HG03342 (cell line): ENCODE measurements at regions not wholly inside any gene's neighbourhood (a gene's known extent, or its start where the extent isn't known, plus 50 kb on each side); places are given as distances from the start of the nearest gene placed in this dataset.
"Not testable (repeated sequence)": the region's sequence is repeated elsewhere in the genome, so short reads cannot be mapped to it uniquely, and the experiment has no call there.

Experiments
- ATAC-seq: cut with Tn5 transposase; IDR thresholded peaks from one replicate; pipeline ENCODE4 v1.9.1; 2021; ENCODE audit warnings: mild to moderate bottlenecking, moderate library complexity; ENCODE audit not compliant: unreplicated experiment

DNA sequence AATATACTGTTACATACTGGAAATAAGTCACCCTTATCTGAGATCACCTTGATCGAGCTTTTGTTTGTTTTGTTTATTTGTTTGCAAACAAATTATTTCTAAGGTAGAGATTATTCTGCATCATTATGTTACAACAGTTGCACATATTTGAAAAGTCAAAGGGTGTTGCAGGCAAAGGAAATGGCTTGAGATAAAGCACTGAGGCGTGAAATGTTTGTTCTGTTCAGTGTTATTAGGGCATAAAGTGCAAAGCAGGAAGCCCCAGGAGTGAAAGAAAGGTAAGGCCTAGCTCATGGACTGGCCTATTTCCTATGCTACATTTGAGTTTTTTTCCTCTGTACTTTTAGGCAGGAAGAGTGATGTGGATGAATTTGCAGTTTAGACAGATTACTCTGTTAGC lies 1815.6 kb upstream of the LRRTM1 start:
- ATAC-seq, result no peak

DNA sequence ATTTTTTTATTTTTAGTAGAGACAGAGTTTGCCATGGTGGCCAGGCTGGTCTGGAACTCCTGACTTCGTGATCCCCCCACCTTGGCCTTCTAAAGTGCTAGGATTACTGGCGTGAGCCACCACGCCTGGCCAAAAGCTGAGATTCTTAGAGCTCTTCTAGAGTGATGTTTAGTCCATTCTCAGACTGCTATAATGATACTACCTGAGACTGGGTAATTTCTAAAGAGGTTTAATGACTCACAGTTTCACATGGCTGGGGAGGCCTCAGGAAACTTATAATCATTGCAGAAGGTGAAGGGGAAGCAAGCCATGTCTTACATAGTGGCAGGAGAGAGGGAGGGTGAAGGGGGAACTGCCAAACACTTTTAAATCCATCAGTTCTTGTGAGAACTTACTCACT lies 1804.9 kb upstream of the LRRTM1 start:
- no peak for ATAC-seq

DNA sequence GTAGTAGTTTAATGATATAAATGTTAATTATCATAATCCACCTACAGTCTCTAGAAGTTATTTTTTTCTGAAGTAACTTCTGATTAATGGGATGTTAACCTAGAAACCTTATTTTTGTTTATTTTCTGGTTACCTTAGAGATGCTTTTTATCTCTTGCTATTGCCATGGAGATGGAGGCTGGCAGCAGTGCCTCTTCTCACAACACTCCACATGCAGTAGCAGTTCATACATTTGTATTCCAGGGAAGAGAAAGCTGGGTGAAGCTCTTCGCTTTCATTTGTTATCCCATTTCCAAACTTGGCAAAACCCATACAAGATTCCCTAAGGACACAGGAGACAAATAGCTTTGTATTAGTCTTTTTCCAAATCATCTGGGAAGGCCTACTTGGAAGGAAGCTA lies 1794.1 kb upstream of the LRRTM1 start:
- ATAC-seq, result no peak

DNA sequence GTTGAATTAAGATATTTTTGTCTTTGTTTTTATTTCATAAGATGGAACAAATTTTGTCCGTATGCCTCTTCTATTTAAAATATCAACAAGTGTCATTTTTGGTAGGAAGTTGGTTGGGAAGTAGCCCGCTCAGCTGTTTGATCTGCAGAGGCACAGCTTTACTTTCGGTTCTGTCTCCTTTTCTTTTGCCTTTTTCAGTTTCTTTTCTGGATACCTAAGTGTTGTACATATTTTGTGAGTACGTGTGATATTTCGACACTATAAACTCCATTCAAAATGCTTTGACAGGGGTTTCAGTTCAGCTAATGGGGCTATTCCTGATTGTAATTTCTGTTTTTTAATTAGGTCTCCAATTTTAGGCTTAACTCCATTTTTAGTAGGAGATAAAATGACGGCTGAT lies 1785.0 kb upstream of the LRRTM1 start:
- ATAC-seq, result no peak

DNA sequence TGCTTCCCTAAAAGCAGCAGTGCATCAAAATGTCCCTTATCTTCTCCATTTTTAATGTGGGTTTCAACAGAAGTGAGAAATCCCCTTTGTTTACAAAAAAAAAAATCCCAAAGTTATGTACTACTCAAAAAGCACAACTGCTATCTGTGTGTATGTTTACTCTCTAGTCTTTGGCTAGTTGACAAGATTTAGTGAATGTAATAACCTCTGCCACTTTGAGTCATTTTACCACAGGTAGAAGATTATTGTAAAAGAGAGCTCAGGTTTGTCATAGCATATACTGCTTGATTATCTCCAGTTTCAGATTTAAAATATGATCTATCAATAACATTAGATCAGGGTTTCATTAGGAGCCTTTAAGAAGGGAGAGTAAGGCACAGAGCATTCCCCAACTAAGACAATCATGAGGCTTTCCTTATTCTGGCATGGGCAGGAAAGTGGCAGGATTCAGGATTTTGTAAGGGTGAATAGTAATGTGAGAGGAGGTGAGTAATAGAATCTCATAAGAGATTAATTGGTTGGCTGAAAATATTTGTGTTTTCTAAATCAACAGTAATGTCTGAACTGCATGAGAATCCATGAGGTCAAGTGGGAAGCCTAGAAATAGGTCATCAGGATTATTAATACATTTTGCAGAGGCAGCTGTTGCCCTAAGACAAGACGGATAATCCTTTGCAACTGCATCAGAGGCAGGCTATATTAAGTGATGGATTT lies 1780.3 kb upstream of the LRRTM1 start:
- no peak for ATAC-seq

DNA sequence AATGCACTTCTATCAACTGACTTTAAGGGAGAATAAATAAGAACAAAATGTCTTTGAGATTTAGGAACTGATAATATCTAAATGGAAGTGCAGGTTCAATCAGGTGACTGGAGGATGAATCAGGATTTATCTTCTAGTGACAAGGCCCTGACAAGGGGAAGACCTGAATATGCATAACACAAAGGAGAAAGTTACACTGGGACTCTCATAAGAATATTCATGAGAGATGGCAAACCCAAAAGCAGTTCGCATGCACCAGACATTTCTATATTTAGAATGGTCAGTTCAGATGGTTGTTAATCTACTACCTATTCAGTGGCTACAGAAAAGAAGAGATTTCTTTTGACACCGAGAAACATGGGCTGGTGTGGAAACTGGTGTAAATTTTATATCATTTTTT lies 1771.3 kb upstream of the LRRTM1 start:
- ATAC-seq, result no peak

DNA sequence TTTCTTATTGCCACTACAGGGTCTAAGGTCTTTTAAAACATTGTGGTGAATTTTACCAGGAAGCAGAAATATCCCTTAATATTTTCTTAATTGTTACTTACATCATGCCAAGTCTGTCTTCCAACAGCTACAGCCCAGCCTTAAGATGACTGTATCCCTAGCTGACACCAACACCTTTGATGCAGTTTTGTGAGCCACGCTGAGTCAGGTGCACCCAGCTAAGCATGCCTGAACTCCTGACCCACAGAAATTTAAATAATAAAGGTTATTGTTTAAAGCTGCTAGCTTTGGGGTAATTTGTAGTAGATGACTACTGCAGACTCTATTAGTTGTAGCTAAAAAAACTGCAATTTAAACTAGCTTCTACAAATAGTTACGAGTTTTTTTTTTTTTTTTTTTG lies 1757.9 kb upstream of the LRRTM1 start:
- ATAC-seq, result no peak

DNA sequence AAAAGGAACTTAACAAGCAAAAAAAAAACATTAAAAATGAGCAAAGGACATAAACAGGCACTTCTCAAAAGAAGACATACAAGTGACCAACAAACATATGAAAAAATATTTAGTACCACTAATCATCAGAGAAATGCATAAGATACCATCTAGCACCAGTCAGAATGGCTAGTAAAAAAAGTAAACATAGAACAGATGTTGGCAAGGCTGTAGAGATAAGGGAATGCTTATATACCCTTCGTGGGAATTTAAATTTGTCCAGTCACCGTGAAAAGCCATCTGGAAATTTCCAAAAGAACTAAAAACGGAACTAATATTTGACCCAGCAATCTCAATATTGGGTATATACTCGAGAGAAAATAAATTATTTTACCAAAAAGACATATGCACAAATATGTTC lies 1751.3 kb upstream of the LRRTM1 start:
- ATAC-seq, result no peak

DNA sequence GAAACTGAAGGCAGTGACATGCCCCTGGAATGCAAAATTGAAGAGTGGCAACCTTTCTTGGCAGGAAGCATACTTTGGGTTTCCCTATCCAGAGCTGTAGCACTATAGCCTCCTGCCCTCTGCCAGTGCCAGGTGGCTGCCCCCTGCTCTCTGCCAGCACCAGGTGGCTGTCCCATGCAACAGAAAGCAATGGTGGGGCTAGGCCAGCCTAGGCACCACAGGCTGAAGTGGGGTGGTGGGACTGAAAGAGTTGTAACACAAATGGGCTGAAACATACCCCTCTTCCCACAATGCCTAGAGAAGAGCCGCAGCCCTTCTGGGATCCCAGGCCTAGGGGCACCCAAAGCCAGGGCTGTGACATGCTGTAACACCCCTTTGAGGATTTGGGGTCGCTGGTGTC lies 1739.3 kb upstream of the LRRTM1 start:
- no peak for ATAC-seq

DNA sequence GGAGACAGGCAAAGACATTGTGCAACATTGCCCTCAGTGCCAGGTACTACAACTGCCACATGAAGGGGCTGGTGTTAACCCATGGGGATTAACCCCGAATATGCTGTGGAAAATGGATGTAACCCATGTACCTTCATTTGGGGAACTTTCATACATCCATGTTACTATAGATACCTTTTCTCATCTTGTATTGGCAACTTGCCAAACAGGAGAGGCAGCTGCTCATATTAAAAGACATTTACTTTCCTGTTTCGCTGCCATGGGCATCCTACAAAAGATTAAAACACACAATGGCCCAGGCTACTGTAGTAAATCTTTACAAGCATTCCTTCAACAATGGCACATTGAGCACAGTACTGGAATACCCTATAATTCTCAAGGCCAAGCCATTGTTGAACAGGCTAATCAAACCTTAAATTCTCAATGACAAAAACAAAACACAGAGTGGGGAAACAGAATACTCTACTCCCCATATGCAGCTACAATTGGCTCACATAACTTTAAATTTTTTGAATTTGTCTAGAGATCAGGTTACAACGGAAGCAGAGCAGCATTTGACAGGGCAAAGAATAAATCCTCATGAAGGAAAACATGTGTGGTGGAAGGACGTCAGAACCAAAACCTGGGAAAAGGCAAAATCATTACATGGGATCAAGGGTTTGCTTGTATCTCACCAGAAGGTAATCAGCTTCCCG lies 1723.5 kb upstream of the LRRTM1 start:
- no peak for ATAC-seq

DNA sequence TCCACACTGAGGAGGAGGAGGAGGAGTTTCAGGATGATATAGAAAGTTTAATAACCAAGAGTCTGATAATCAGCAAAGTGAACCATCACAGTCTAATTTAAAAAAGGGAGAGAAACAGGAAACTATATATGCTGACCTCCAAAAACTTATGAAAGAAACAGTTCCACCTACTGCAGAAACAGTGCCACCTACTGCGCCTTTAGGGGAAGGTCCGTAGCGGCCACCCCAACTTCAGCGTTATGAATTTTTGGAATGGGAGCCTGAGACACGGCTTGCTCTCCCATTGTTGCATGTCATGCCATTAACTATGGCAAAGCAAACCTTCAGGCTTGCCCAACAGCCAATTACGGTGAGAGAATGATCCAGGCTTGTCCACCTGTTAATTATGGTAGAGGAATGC lies 1719.2 kb upstream of the LRRTM1 start:
- ATAC-seq, result no peak

DNA sequence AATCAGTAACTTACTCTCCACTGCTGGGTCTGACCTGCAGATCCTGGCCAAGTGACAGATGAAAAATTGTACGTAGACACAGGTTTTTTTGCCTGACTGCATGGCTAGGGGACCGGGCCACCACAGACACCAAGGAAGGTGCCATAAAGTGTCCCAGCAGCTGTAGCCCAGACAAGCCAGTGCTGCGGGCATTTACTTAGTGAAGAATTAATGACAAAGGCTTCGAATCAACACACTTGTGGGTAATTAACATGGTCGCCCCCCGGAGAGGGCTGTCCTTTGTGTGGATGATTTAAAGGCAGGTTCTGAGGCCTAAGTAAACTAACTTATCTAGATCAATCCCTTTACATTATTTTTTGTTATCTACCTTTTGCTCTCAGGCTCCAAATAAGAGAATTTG lies 1709.1 kb upstream of the LRRTM1 start:
- ATAC-seq, result no peak

DNA sequence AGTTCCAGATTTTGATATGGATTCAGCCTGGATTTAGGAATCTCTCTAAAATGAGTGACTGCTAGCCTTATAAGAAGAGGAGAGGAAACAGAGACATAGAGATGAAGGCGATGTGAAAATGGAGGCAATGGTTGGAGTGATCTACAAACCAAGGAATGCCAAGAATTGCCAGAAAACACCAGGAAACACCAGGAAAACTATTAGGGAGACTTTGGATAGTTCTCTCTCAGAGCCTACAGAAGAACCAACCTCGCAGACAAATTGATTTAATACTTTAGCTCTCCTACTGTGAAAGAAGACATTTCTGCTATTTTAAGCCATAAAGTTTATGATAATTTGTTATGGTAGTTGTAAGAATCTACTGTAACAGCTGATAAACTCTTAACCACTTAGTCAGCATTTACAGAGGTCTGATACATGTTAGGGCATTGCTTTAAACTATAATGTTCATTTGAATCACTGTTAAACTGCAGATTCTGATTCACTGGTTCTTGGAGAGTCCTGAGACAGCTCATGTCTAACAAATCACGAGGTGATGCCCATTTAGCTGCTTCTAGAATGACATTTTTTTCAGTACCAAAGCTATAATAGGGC lies 1702.6 kb upstream of the LRRTM1 start:
- no peak for ATAC-seq

DNA sequence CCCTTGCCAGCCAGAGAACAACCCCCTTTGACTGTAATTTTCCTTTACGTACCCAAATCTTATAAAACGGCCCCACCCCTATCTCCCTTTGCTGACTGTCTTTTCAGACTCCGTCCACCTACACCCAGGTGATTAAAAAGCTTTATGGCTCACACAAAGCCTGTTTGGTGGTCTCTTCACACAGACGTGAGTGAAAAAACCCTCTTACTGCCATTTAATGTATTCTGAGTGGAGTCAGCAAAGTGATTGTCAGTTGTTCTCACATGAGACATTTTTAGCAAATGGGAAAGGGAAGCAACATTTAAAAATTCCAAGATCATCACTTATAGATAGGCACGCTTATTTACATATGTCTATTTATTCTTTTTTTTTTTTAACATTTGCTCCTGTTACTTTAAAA lies 1701.3 kb upstream of the LRRTM1 start:
- not testable (repeated sequence) for ATAC-seq

DNA sequence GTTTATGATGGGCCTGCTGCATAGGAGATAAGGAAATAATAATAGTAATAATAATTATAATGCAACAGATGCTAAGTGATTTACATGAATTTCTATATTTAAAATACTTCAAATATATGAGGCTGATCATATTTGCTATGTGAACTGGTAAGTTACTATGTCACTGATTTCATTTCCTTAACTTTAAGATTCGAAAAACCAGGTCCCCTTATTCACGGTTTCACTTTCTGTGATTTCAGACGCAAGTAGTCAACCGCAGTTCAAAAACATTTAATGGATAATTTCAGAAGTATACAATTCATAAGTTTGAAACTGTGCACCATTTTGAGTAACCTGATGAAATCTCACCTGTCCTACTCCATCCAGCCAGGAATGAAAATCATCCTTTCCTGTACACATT lies 1697.1 kb upstream of the LRRTM1 start:
- ATAC-seq, result no peak

DNA sequence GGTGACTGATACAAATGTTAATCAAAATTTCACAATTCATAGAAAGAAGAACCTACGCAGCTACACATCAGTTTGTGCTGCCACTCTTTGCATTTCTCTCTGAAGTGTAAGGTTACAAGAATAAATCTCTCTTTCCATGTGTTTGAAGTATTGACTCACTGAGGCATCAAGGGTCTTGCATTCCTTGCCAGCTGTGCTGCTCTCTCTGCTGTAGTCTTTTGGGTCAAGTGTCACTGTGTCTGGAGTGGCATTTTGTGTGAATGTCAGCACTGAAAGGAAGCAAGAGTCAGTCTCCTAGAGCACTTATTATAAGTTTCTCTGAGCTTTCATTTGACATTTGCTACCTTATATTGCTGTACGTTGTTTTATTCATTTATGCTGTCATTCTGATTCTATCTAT lies 1696.1 kb upstream of the LRRTM1 start:
- ATAC-seq, result no peak

DNA sequence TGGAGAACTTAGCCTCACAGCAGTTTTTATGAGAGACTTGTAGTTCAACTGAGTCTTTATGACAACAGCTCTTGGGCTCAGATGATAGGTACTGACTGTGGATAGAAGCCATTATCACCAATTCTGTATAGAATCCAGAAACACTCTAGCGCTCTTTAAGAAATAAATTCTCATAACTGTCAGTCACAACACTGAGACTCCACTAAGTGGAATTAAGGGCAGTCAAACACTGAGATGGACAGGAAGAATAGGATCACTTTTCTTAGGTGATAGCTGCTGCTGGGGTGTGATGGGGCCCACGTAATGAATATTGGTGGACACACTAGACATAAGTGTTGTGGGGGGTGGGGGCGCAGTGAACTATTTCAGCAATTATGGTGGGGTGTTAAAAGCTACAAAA lies 1691.8 kb upstream of the LRRTM1 start:
- no peak for ATAC-seq

DNA sequence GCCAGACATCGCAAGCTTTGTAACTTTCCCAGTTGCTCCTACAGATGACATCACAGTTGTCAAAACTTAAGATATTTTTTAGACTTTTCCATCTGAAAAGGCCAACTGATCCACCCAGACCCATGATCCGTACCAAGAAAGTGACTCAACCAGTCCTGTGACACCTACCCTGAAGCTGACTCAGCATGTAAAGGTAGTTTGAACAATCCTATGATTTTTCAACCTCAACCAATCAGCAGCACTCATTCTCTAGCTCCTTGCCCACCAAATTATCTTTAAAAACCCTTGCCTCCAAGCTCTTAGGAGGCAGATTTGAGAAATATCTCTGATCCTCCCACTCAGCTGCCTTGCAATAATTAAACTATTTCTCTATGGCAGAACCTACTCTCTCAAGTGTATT lies 1686.7 kb upstream of the LRRTM1 start:
- no peak for ATAC-seq

DNA sequence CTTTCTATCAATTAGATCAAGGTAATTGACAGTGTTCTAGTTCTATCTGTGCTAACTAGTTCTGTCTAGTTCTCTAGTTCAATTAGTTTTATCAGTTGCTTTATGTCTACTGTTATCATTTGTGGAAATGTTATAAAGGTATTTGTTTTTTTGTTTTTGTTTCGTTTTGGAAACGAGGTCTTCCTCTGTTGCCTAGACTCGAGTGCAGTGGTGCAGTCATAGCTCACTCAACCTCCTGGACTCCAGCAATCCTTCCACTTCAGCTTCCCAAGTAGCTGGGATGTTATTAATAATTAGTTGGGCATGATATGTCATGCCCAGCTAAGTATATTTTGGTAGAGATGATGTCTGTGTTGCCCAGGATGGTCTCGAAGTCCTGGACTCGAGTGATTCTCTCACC lies 1682.8 kb upstream of the LRRTM1 start:
- ATAC-seq, result no peak

DNA sequence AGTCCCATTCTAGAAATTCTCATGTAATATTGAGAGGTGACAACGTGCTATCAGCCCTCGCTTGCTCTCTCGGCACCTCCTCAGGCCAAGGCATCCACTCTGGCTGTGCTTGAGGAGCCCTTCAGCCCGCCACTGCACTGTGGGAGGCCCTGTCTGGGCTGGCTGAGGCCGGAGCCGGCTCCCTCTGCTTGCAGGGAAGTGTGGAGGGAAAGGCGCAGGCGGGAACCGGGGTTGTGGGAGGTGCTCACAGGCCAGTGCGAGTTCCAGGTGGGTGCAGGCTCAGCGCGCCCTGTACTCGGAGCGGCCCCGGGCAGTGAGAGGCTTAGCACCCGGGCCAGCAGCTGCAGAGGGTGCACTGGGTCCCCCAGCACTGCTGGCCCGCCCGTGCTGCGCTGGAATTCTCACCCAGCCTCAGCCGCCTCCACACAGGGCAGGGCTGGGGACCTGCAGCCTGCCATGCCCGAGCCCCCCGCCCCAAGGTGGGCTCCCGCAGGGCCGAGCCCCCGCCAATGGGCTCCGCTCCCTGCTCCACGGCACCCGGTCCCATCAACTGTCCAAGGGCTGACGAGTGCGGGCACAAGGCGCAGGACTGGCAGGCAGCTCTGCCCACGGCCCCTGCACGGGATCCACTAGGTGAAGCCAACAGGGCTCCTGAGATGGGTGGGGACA lies 1680.6 kb upstream of the LRRTM1 start:
- ATAC-seq, result no peak

DNA sequence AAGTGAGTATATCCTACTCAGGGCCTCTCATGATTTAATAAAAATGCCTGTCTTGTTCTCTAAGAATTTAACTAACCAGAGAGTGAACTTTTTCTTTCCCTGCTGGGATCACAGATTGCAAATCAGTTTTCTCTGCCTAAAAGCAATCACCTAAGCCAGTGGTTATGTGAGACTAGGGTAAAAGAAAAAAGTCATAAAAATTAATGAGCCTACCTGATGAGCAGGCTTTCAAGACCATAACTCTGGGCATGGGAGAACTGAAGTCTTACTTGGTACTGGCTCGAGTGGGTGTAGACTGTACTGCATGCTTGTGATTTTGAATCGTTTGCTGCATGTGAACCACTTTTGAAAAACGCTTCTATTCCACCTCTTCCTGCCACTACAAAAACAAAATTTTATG lies 1677.0 kb upstream of the LRRTM1 start:
- ATAC-seq, result no peak

DNA sequence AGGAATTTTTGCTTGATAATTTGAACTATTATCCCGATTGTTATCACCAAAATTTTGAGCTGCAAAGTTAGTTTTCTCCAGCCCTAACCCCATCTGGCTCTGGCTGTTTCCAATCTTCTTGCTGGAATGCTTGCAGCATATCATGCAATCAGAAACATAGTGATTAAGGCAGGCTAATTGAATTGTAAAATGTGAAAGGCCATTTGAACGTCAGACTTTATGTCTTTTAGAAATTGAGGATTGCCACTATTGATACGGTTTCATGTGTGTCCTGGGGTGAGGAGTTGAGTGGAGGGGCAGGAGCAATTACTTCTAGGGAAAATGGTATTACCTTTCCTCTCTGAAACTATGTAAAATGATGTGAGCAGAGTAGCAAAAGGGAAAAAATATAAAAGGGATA lies 1674.5 kb upstream of the LRRTM1 start:
- no peak for ATAC-seq
